ENCODE measurements at regions not wholly inside any gene's neighbourhood (a gene's known extent, or its start where the extent isn't known, plus 50 kb on each side); places are given as distances from the start of the nearest gene placed in this dataset.

- no peak for DNase-seq
- Histone ChIP-seq H3K4me1 (ENCODE audit: control insufficient read depth, insufficient read depth, low read length, poor library complexity, severe bottlenecking) (peaks cover 16% of the 10 kb centered on the region), H3K9me3 (ENCODE audit: control insufficient read depth, low read length) (no peaks in the 10 kb centered on the region), H3K27me3 (replicated peaks; ENCODE audit: control insufficient read depth, insufficient read depth, low read length, poor library complexity, severe bottlenecking) (no peaks in the 10 kb centered on the region), H3K4me3 (ENCODE audit: insufficient read depth, low read depth, low read length, poor library complexity, severe bottlenecking) (no peak overlapping the region), H3K27ac (ENCODE audit: insufficient read depth, low read length, poor library complexity, severe bottlenecking) (no peak overlapping the region), H3K36me3 (ENCODE audit: control insufficient read depth, insufficient read depth, low read length) (no peaks in the 10 kb centered on the region)
Observed at GRCh38 chr3:177553579-177553978, 356.3 kb upstream of the TBL1XR1 start.

- H3K36me3 ChIP-seq (ENCODE audit: control insufficient read depth, insufficient read depth, low read length): no peaks in the 10 kb centered on the region
- no peak overlapping the region for H3K27ac ChIP-seq (ENCODE audit: insufficient read depth, low read length, poor library complexity, severe bottlenecking)
- H3K27me3 ChIP-seq (replicated peaks; ENCODE audit: control insufficient read depth, insufficient read depth, low read length, poor library complexity, severe bottlenecking): no peaks in the 10 kb centered on the region
- H3K4me3 ChIP-seq (ENCODE audit: insufficient read depth, low read depth, low read length, poor library complexity, severe bottlenecking): no peak overlapping the region
- peaks cover 16% of the 10 kb centered on the region for H3K4me1 ChIP-seq (ENCODE audit: control insufficient read depth, insufficient read depth, low read length, poor library complexity, severe bottlenecking)
- no peak for DNase-seq
- H3K9me3 ChIP-seq (ENCODE audit: control insufficient read depth, low read length): no peaks in the 10 kb centered on the region
Observed at GRCh38 chr3:177554895-177555759, 357.8 kb upstream of the TBL1XR1 start.

- DNase-seq: no peak
- Histone ChIP-seq H3K4me3 (ENCODE audit: insufficient read depth, low read depth, low read length, poor library complexity, severe bottlenecking) (no peak overlapping the region), H3K36me3 (ENCODE audit: control insufficient read depth, insufficient read depth, low read length) (no peaks in the 10 kb centered on the region), H3K27me3 (replicated peaks; ENCODE audit: control insufficient read depth, insufficient read depth, low read length, poor library complexity, severe bottlenecking) (no peaks in the 10 kb centered on the region), H3K4me1 (ENCODE audit: control insufficient read depth, insufficient read depth, low read length, poor library complexity, severe bottlenecking) (no peaks in the 10 kb centered on the region), H3K27ac (ENCODE audit: insufficient read depth, low read length, poor library complexity, severe bottlenecking) (no peak overlapping the region), H3K9me3 (ENCODE audit: control insufficient read depth, low read length) (no peaks in the 10 kb centered on the region)
Observed at GRCh38 chr3:177557548-177557947, 360.3 kb upstream of the TBL1XR1 start.

GRCh38 chr3:177561365-177561764, 364.1 kb upstream of the TBL1XR1 start:
- Histone ChIP-seq H3K4me1 (ENCODE audit: control insufficient read depth, insufficient read depth, low read length, poor library complexity, severe bottlenecking) (no peaks in the 10 kb centered on the region), H3K9me3 (ENCODE audit: control insufficient read depth, low read length) (no peaks in the 10 kb centered on the region), H3K4me3 (ENCODE audit: insufficient read depth, low read depth, low read length, poor library complexity, severe bottlenecking) (no peak overlapping the region), H3K27ac (ENCODE audit: insufficient read depth, low read length, poor library complexity, severe bottlenecking) (no peak overlapping the region), H3K36me3 (ENCODE audit: control insufficient read depth, insufficient read depth, low read length) (no peaks in the 10 kb centered on the region), H3K27me3 (replicated peaks; ENCODE audit: control insufficient read depth, insufficient read depth, low read length, poor library complexity, severe bottlenecking) (no peaks in the 10 kb centered on the region)
- no peak for DNase-seq

- DNase-seq: no peak
Observed at GRCh38 chr3:177561769-177562392, 364.6 kb upstream of the TBL1XR1 start.

GRCh38 chr3:177563243-177563780, 366.0 kb upstream of the TBL1XR1 start:
- Histone ChIP-seq H3K27me3 (replicated peaks; ENCODE audit: control insufficient read depth, insufficient read depth, low read length, poor library complexity, severe bottlenecking) (no peaks in the 10 kb centered on the region), H3K4me3 (ENCODE audit: insufficient read depth, low read depth, low read length, poor library complexity, severe bottlenecking) (no peak overlapping the region), H3K36me3 (ENCODE audit: control insufficient read depth, insufficient read depth, low read length) (no peaks in the 10 kb centered on the region), H3K4me1 (ENCODE audit: control insufficient read depth, insufficient read depth, low read length, poor library complexity, severe bottlenecking) (no peaks in the 10 kb centered on the region), H3K9me3 (ENCODE audit: control insufficient read depth, low read length) (no peaks in the 10 kb centered on the region), H3K27ac (ENCODE audit: insufficient read depth, low read length, poor library complexity, severe bottlenecking) (no peak overlapping the region)
- DNase-seq: no peak

More at GRCh38 chr3:177561769-177562392, 364.6 kb upstream of the TBL1XR1 start:
- Histone ChIP-seq H3K27ac (ENCODE audit: insufficient read depth, low read length, poor library complexity, severe bottlenecking) (no peak overlapping the region), H3K4me1 (ENCODE audit: control insufficient read depth, insufficient read depth, low read length, poor library complexity, severe bottlenecking) (no peaks in the 10 kb centered on the region), H3K4me3 (ENCODE audit: insufficient read depth, low read depth, low read length, poor library complexity, severe bottlenecking) (no peak overlapping the region), H3K36me3 (ENCODE audit: control insufficient read depth, insufficient read depth, low read length) (no peaks in the 10 kb centered on the region), H3K27me3 (replicated peaks; ENCODE audit: control insufficient read depth, insufficient read depth, low read length, poor library complexity, severe bottlenecking) (no peaks in the 10 kb centered on the region), H3K9me3 (ENCODE audit: control insufficient read depth, low read length) (no peaks in the 10 kb centered on the region)

GRCh38 chr3:177563792-177564191, 366.5 kb upstream of the TBL1XR1 start:
- H3K27ac ChIP-seq (ENCODE audit: insufficient read depth, low read length, poor library complexity, severe bottlenecking): no peak overlapping the region
- no peaks in the 10 kb centered on the region for H3K27me3 ChIP-seq (replicated peaks; ENCODE audit: control insufficient read depth, insufficient read depth, low read length, poor library complexity, severe bottlenecking)
- no peak for DNase-seq
- no peaks in the 10 kb centered on the region for H3K36me3 ChIP-seq (ENCODE audit: control insufficient read depth, insufficient read depth, low read length)
- no peaks in the 10 kb centered on the region for H3K4me1 ChIP-seq (ENCODE audit: control insufficient read depth, insufficient read depth, low read length, poor library complexity, severe bottlenecking)
- H3K4me3 ChIP-seq (ENCODE audit: insufficient read depth, low read depth, low read length, poor library complexity, severe bottlenecking): no peak overlapping the region
- no peaks in the 10 kb centered on the region for H3K9me3 ChIP-seq (ENCODE audit: control insufficient read depth, low read length)

- H3K4me3 ChIP-seq (ENCODE audit: insufficient read depth, low read depth, low read length, poor library complexity, severe bottlenecking): no peak overlapping the region
- no peak for DNase-seq
- H3K9me3 ChIP-seq (ENCODE audit: control insufficient read depth, low read length): no peaks in the 10 kb centered on the region
- H3K36me3 ChIP-seq (ENCODE audit: control insufficient read depth, insufficient read depth, low read length): no peaks in the 10 kb centered on the region
- no peak overlapping the region for H3K27ac ChIP-seq (ENCODE audit: insufficient read depth, low read length, poor library complexity, severe bottlenecking)
- H3K4me1 ChIP-seq (ENCODE audit: control insufficient read depth, insufficient read depth, low read length, poor library complexity, severe bottlenecking): no peaks in the 10 kb centered on the region
- H3K27me3 ChIP-seq (replicated peaks; ENCODE audit: control insufficient read depth, insufficient read depth, low read length, poor library complexity, severe bottlenecking): no peaks in the 10 kb centered on the region
Observed at GRCh38 chr3:177565981-177566380, 368.7 kb upstream of the TBL1XR1 start.

- Histone ChIP-seq H3K4me1 (ENCODE audit: control insufficient read depth, insufficient read depth, low read length, poor library complexity, severe bottlenecking) (no peaks in the 10 kb centered on the region), H3K27me3 (replicated peaks; ENCODE audit: control insufficient read depth, insufficient read depth, low read length, poor library complexity, severe bottlenecking) (no peaks in the 10 kb centered on the region), H3K27ac (ENCODE audit: insufficient read depth, low read length, poor library complexity, severe bottlenecking) (no peak overlapping the region), H3K9me3 (ENCODE audit: control insufficient read depth, low read length) (no peaks in the 10 kb centered on the region), H3K4me3 (ENCODE audit: insufficient read depth, low read depth, low read length, poor library complexity, severe bottlenecking) (no peak overlapping the region), H3K36me3 (ENCODE audit: control insufficient read depth, insufficient read depth, low read length) (no peaks in the 10 kb centered on the region)
- DNase-seq: no peak
Observed at GRCh38 chr3:177567833-177568232, 370.6 kb upstream of the TBL1XR1 start.

- H3K4me1 ChIP-seq (ENCODE audit: control insufficient read depth, insufficient read depth, low read length, poor library complexity, severe bottlenecking): no peaks in the 10 kb centered on the region
- H3K9me3 ChIP-seq (ENCODE audit: control insufficient read depth, low read length): no peaks in the 10 kb centered on the region
- H3K27ac ChIP-seq (ENCODE audit: insufficient read depth, low read length, poor library complexity, severe bottlenecking): no peak overlapping the region
- no peaks in the 10 kb centered on the region for H3K27me3 ChIP-seq (replicated peaks; ENCODE audit: control insufficient read depth, insufficient read depth, low read length, poor library complexity, severe bottlenecking)
- H3K4me3 ChIP-seq (ENCODE audit: insufficient read depth, low read depth, low read length, poor library complexity, severe bottlenecking): no peak overlapping the region
- DNase-seq: no peak
- no peaks in the 10 kb centered on the region for H3K36me3 ChIP-seq (ENCODE audit: control insufficient read depth, insufficient read depth, low read length)
Observed at GRCh38 chr3:177569193-177569592, 371.9 kb upstream of the TBL1XR1 start.
